Medulla oblongata (tissue), 1 donor: ENCODE measurements at regions not wholly inside any gene's neighbourhood (a gene's known extent, or its start where the extent isn't known, plus 50 kb on each side); places are given as distances from the start of the nearest gene placed in this dataset.

Source experiments
- DNase-seq: peaks from one replicate; pipeline ENCODE4 v3.0.0-alpha.2; 2015; ENCODE audit errors: extremely low spot score

GRCh38 chr2:239462191-239462515 lies 61.3 kb upstream of the HDAC4 start:
- no peak for DNase-seq

- no peak for DNase-seq
These were observed 60.7 kb upstream of the HDAC4 start for GRCh38 chr2:239461291-239462190.

GRCh38 chr2:239460780-239461179 lies 60.0 kb upstream of the HDAC4 start:
- DNase-seq: peak; percentile 13

- DNase-seq: no peak
These were observed 58.8 kb upstream of the HDAC4 start for GRCh38 chr2:239459606-239460005.

- no peak for DNase-seq
These were observed 58.2 kb upstream of the HDAC4 start for GRCh38 chr2:239459056-239459455.

GRCh38 chr2:239457586-239458445 lies 57.0 kb upstream of the HDAC4 start:
- DNase-seq: no peak

GRCh38 chr2:239456940-239457339 lies 56.1 kb upstream of the HDAC4 start:
- no peak for DNase-seq

- no peak for DNase-seq
These were observed 54.8 kb upstream of the HDAC4 start for GRCh38 chr2:239455436-239456203.

GRCh38 chr2:239454507-239454906 lies 53.7 kb upstream of the HDAC4 start:
- DNase-seq: no peak
